DOHH2 (cell line): ENCODE measurements at regions not wholly inside any gene's neighbourhood (a gene's known extent, or its start where the extent isn't known, plus 50 kb on each side); places are given as distances from the start of the nearest gene placed in this dataset.

Source experiments
- H3F3A ChIP-seq: fragments of 200-600 bp; sonication (generic), shearing (Covaris generic); 2 replicates; pipeline ENCODE4 v1.6.0; 2016; ENCODE audit warnings: antibody characterized with exemption, mild to moderate bottlenecking; ENCODE audit not compliant: control insufficient read depth, insufficient read depth
- H3K27ac ChIP-seq: fragments of 200-600 bp; sonication (generic); 2 replicates; pipeline ENCODE4 v1.5.1; 2014; ENCODE audit warnings: low read depth, mild to moderate bottlenecking, low read length, moderate library complexity
- H3K27me3 ChIP-seq: fragments of 200-600 bp; sonication (generic); 2 replicates; pipeline ENCODE4 v1.6.1; 2014; ENCODE audit warnings: mild to moderate bottlenecking, low read length, mixed read lengths; ENCODE audit not compliant: control insufficient read depth
- H3K36me3 ChIP-seq: fragments of 200-600 bp; sonication (generic); 2 replicates; pipeline ENCODE4 v1.6.1; 2014; ENCODE audit warnings: mild to moderate bottlenecking, low read length, moderate library complexity, mixed read lengths; ENCODE audit not compliant: control insufficient read depth
- H3K4me1 ChIP-seq: fragments of 200-600 bp; sonication (generic); 2 replicates; pipeline ENCODE4 v1.6.1; 2014; ENCODE audit warnings: mild to moderate bottlenecking, low read length, mixed read lengths; ENCODE audit not compliant: control insufficient read depth
- H3K4me2 ChIP-seq: fragments of 200-600 bp; sonication (generic); 2 replicates; pipeline ENCODE4 v1.6.0; 2014; ENCODE audit warnings: mild to moderate bottlenecking, low read length, moderate library complexity
- H3K4me3 ChIP-seq: fragments of 200-600 bp; sonication (generic); 2 replicates; pipeline ENCODE4 v1.5.1; 2014; ENCODE audit warnings: mild to moderate bottlenecking, low read length, mixed read lengths
- H3K79me2 ChIP-seq: fragments of 200-600 bp; sonication (generic); 2 replicates; pipeline ENCODE4 v1.6.1; 2014; ENCODE audit warnings: mild to moderate bottlenecking, low read length, mixed read lengths; ENCODE audit not compliant: control insufficient read depth
- H3K9me2 ChIP-seq: fragments of 200-600 bp; sonication (generic); replicated peaks from 2 replicates; pipeline ENCODE4 v1.6.1; 2014; ENCODE audit warnings: mild to moderate bottlenecking, low read length, mixed read lengths; ENCODE audit not compliant: control insufficient read depth
- H3K9me3 ChIP-seq: fragments of 200-600 bp; sonication (generic); 2 replicates; pipeline ENCODE4 v1.6.1; 2014; ENCODE audit warnings: antibody characterized with exemption, low read length, mixed read lengths; ENCODE audit not compliant: control insufficient read depth, insufficient read depth
- H4K20me1 ChIP-seq: fragments of 200-600 bp; sonication (generic); 2 replicates; pipeline ENCODE4 v1.6.0; 2014; ENCODE audit warnings: low read depth, mild to moderate bottlenecking, antibody characterized with exemption, low read length, moderate library complexity; ENCODE audit not compliant: control insufficient read depth, insufficient read depth
- EZH2phosphoT487 ChIP-seq: fragments of 200-600 bp; sonication (generic); IDR thresholded peaks from 2 replicates; pipeline ENCODE4 v1.6.1; 2017; ENCODE audit warnings: borderline replicate concordance, mild to moderate bottlenecking, antibody characterized with exemption, low read length, moderate library complexity, mixed read lengths
- TF ChIP-seq, protein P1 (sequence below): fragments of 200-600 bp; sonication (generic); IDR thresholded peaks from one replicate; pipeline ENCODE4 v1.5.1; 2014; ENCODE audit warnings: antibody characterized with exemption, mild to moderate bottlenecking, low read depth, low read length; ENCODE audit not compliant: poor library complexity, severe bottlenecking

DNA sequence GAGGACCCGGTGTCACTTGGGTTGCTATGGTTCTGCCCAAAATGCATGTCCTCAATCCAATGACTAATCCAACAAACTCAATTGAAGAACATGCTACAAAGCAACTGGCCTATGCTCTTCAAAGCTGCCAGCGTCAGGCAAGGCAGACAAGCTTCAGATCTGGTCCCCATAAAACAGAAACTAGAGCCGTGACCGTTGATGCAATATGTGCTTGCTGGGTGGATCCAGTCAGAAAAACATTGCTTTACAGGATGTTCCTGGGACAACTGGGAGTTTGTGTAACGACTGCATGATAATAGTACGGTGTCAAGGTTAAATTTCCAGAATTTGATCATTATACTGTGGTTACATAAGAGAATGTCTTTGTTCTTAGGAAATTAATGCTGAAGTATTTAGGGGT lies 120.7 kb upstream of the CTBP2 start:
- Histone ChIP-seq H3K27ac (no peak overlapping the region), H3K27me3 (no peaks in the 10 kb centered on the region), H4K20me1 (no peaks in the 10 kb centered on the region), H3K4me2 (no peak overlapping the region), H3K36me3 (no peaks in the 10 kb centered on the region), H3K9me2 (no peaks in the 10 kb centered on the region), H3K4me1 (peaks cover 4% of the 10 kb centered on the region), H3K9me3 (no peaks in the 10 kb centered on the region; the same call in 1 of the 2 replicates), H3F3A (no peaks in the 10 kb centered on the region), H3K79me2 (no peaks in the 10 kb centered on the region), H3K4me3 (no peak overlapping the region)
- TF ChIP-seq, protein P1, sequence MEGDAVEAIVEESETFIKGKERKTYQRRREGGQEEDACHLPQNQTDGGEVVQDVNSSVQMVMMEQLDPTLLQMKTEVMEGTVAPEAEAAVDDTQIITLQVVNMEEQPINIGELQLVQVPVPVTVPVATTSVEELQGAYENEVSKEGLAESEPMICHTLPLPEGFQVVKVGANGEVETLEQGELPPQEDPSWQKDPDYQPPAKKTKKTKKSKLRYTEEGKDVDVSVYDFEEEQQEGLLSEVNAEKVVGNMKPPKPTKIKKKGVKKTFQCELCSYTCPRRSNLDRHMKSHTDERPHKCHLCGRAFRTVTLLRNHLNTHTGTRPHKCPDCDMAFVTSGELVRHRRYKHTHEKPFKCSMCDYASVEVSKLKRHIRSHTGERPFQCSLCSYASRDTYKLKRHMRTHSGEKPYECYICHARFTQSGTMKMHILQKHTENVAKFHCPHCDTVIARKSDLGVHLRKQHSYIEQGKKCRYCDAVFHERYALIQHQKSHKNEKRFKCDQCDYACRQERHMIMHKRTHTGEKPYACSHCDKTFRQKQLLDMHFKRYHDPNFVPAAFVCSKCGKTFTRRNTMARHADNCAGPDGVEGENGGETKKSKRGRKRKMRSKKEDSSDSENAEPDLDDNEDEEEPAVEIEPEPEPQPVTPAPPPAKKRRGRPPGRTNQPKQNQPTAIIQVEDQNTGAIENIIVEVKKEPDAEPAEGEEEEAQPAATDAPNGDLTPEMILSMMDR, result no peak

DNA sequence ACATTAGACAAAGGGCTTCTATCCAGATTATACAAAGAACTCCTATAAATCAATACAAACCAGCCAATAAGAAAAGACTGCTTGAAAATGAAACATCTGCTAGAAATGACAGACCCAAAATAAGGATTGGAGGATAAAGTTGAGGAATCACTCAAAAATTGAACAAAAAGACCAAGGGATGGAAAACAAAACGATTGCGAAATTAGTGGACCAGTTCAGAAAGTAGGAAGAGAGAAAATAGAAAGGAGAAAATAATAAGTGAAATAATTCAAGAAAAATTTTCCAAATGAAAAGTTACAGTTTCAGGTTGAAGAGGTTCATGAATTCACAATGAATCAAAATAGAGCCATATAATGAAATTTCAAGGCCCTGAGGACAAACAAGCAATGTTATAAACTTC lies 115.8 kb upstream of the CTBP2 start:
- no peaks in the 10 kb centered on the region for H3K79me2 ChIP-seq
- no peak overlapping the region for H3K4me2 ChIP-seq
- H3K4me1 ChIP-seq, result no peaks in the 10 kb centered on the region
- no peaks in the 10 kb centered on the region for H3F3A ChIP-seq
- no peaks in the 10 kb centered on the region for H3K36me3 ChIP-seq
- TF ChIP-seq EZH2phosphoT487, result no peak
- TF ChIP-seq, protein P1, result no peak
- H3K4me3 ChIP-seq, result no peak overlapping the region
- no peaks in the 10 kb centered on the region for H3K9me2 ChIP-seq
- no peaks in the 10 kb centered on the region for H3K9me3 ChIP-seq
- peaks cover 4% of the 10 kb centered on the region; the same call in 1 of the 2 replicates for H3K27me3 ChIP-seq
- no peak overlapping the region for H3K27ac ChIP-seq
- H4K20me1 ChIP-seq, result no peaks in the 10 kb centered on the region

DNA sequence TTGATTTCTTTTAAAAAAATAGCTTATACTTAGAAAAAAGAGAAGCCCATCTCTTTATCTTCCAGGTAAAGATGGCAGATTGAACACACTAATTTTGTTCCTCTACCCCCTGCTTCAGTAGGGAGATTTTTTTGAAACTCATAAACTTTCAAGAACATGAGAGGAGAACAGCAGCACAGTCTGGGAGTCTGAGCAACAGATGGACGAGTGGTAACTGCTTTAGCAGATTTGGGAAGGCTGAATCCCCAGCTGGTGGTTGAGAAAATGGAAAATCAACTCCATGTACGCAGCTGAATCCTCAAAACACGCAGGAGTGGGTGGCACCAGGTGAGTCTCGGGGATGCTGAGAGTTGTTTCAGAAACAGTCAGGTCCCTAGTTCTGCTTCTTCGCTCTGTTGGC lies 114.6 kb upstream of the CTBP2 start:
- H3K27me3 ChIP-seq, result peaks cover 4% of the 10 kb centered on the region; the same call in 1 of the 2 replicates
- H3F3A ChIP-seq, result no peaks in the 10 kb centered on the region
- no peaks in the 10 kb centered on the region for H3K4me1 ChIP-seq
- no peak overlapping the region for H3K4me2 ChIP-seq
- TF ChIP-seq EZH2phosphoT487, result no peak
- TF ChIP-seq, protein P1, result no peak
- no peak overlapping the region for H3K27ac ChIP-seq
- no peak overlapping the region for H3K4me3 ChIP-seq
- H3K9me2 ChIP-seq, result no peaks in the 10 kb centered on the region
- H3K36me3 ChIP-seq, result no peaks in the 10 kb centered on the region
- H4K20me1 ChIP-seq, result no peaks in the 10 kb centered on the region
- H3K79me2 ChIP-seq, result no peaks in the 10 kb centered on the region
- H3K9me3 ChIP-seq, result no peaks in the 10 kb centered on the region

DNA sequence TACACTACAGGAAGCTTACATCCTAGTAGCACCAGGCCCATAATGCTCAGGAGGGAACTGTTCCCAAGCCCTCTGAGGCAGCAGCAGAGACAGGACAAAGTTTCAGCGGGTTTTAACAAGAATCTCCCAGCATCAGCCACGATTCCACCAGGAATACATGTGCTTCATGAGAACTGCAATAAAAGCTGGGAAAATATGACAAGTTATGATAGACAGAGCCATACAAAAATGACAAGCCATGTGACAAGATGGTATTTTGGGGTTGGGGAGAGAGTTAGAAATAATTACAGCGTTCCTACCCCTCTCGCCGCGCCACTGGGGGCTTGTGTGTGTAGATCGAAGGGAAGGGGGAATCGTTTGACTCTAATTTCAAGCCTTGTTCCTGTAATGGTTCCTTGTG lies 112.7 kb upstream of the CTBP2 start:
- no peaks in the 10 kb centered on the region for H3K79me2 ChIP-seq
- H3F3A ChIP-seq, result no peaks in the 10 kb centered on the region
- H3K4me3 ChIP-seq, result no peak overlapping the region
- H3K9me3 ChIP-seq, result no peaks in the 10 kb centered on the region
- H3K4me2 ChIP-seq, result no peak overlapping the region
- peaks cover 4% of the 10 kb centered on the region; the same call in 1 of the 2 replicates for H3K27me3 ChIP-seq
- H3K27ac ChIP-seq, result no peak overlapping the region
- H3K4me1 ChIP-seq, result no peaks in the 10 kb centered on the region
- no peaks in the 10 kb centered on the region for H3K36me3 ChIP-seq
- no peaks in the 10 kb centered on the region for H4K20me1 ChIP-seq
- H3K9me2 ChIP-seq, result no peaks in the 10 kb centered on the region
- TF ChIP-seq EZH2phosphoT487, result no peak
- TF ChIP-seq, protein P1, result no peak
